Esophagus squamous epithelium (tissue), 5 donors: ENCODE measurements at regions not wholly inside any gene's neighbourhood (a gene's known extent, or its start where the extent isn't known, plus 50 kb on each side); places are given as distances from the start of the nearest gene placed in this dataset.

Experiments
- DNase-seq: peaks from one replicate; lab custom pipeline; 2025; lab: John Stamatoyannopoulos, UW
- H3K27ac ChIP-seq, 4 donors: fragments of 200-600 bp; sonication (generic); one replicate each; pipeline ENCODE4 v1.5.1; 2016 to 2019; ENCODE audit warnings: mild to moderate bottlenecking in 1 of 4
- H3K27me3 ChIP-seq, 4 donors: fragments of 200-600 bp; sonication (generic); 1 replicate in 3 of 4; 2 replicates in 1 of 4; pipeline versions ENCODE4 v1.5.1 to v1.6.0; 2017 to 2021; ENCODE audit warnings: antibody characterized with exemption in 1 of 4
- H3K36me3 ChIP-seq, 3 donors: fragments of 200-600 bp; sonication (generic); one replicate each; pipeline ENCODE4 v1.5.1; 2016 to 2019
- H3K4me1 ChIP-seq, 3 donors: fragments of 200-600 bp; sonication (generic); one replicate each; pipeline ENCODE4 v1.5.1; 2017 to 2019
- H3K4me3 ChIP-seq, 4 donors: fragments of 200-600 bp; sonication (generic); 1 replicate in 3 of 4; 2 replicates in 1 of 4; pipeline ENCODE4 v1.5.1; 2016 to 2019; ENCODE audit warnings: mild to moderate bottlenecking in 2 of 4, moderate library complexity in 1 of 4
- H3K9me3 ChIP-seq, 3 donors: fragments of 200-600 bp; sonication (generic); one replicate each; pipeline ENCODE4 v1.5.1; 2016 to 2019
- POLR2A ChIP-seq, 4 donors: fragments of 450-650 bp; IDR thresholded peaks; one replicate each; pipeline ENCODE4 v1.6.1; 2017; ENCODE audit warnings: antibody characterized with exemption in 4 of 4, mild to moderate bottlenecking in 4 of 4, moderate library complexity in 3 of 4
- WGBS, 2 donors: methylation state at CpG; one replicate each; pipeline ENCODE4 v1.1.5; 2018; 5-methylcytosine and 5-hydroxymethylcytosine counted together
- intact Hi-C: fragments of 100-400 bp; cut with DNase I; formaldehyde crosslinking; loops from one replicate; pipeline ENCODE4 v1.15.0; 2022
- small RNA-seq, 4 donors: library from RNA; depleted of rRNA; stranded (forward); fragments of <200 nt; gene quantifications; one replicate each; pipeline ENCODE3, GENCODE V24; 2016
- TF ChIP-seq, protein P1 (sequence below), 6 experiments: fragments of 450-650 bp in 4 of 6; fragments of 200-600 bp in 2 of 6; sonication (generic) in 2 of 6; IDR thresholded peaks; one replicate each; pipeline ENCODE4 v1.5.1; 2016 to 2019; ENCODE audit warnings: antibody characterized with exemption in 6 of 6, mild to moderate bottlenecking in 4 of 6, moderate library complexity in 4 of 6
- donor health status: DM: yes; HTN: yes; CAD: no.

DNA sequence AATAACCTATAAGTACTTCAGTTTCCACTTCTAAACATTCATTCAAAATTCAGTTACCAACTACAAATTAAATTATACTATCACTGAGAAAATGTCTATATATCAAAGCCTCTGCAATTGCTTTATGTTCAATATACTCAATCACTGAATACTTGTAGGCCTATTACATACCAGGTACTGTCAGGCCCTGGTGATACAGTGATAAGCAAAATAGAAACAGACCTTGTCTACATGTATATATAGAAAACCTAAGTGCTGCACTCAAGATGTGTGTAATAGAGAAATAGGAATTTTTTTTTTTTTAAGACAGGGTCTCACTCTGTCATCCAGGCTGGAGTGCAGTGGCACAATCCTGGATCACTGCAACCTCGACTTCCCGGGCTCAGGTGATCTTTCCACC, 53.7 kb upstream of the PHF14 start:
- no peaks in the 10 kb centered on the region for H3K9me3 ChIP-seq
- no peak overlapping the region for H3K4me3 ChIP-seq
- no peak for DNase-seq
- intact Hi-C loops = no loop called here
- 87 to 100% methylated on average over 2 of the region's 2 CpGs for WGBS, 2 donors
- no peaks in the 10 kb centered on the region for H3K4me1 ChIP-seq
- H3K36me3 ChIP-seq = no peaks in the 10 kb centered on the region
- H3K27ac ChIP-seq = no peak overlapping the region
- H3K27me3 ChIP-seq = no peaks in the 10 kb centered on the region
- TF ChIP-seq, protein P1, sequence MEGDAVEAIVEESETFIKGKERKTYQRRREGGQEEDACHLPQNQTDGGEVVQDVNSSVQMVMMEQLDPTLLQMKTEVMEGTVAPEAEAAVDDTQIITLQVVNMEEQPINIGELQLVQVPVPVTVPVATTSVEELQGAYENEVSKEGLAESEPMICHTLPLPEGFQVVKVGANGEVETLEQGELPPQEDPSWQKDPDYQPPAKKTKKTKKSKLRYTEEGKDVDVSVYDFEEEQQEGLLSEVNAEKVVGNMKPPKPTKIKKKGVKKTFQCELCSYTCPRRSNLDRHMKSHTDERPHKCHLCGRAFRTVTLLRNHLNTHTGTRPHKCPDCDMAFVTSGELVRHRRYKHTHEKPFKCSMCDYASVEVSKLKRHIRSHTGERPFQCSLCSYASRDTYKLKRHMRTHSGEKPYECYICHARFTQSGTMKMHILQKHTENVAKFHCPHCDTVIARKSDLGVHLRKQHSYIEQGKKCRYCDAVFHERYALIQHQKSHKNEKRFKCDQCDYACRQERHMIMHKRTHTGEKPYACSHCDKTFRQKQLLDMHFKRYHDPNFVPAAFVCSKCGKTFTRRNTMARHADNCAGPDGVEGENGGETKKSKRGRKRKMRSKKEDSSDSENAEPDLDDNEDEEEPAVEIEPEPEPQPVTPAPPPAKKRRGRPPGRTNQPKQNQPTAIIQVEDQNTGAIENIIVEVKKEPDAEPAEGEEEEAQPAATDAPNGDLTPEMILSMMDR (IDR thresholded peaks at IDR 0.05) = no peak
- TF ChIP-seq POLR2A (IDR thresholded peaks at IDR 0.05) = no peak

Small RNA genes lying in the stretch of these regions (small RNA-seq; reads per million reads assigned to genes)
- gene AC004852.1 = 0 reads per million in 4 donors
- gene AC009945.1 = 0 reads per million in 4 donors
- gene RF00012 = 0 reads per million in 4 donors
- 0 reads per million in 4 donors for gene RF00019
